OCI-LY3 (cell line): ENCODE measurements at regions not wholly inside any gene's neighbourhood (a gene's known extent, or its start where the extent isn't known, plus 50 kb on each side); places are given as distances from the start of the nearest gene placed in this dataset.

ENCODE experiments used
- EZH2phosphoT487 ChIP-seq: fragments of 200-600 bp; shearing (Covaris generic); IDR thresholded peaks from 2 replicates; pipeline ENCODE4 v1.6.1; 2018; ENCODE audit warnings: antibody characterized with exemption, mixed run types, low read depth
- TF ChIP-seq, protein P1 (sequence below): fragments of 200-600, 300-600 bp; sonication (generic); IDR thresholded peaks from 2 replicates; pipeline ENCODE4 v1.5.1; 2014; ENCODE audit warnings: antibody characterized with exemption, low read length, low read depth

DNA sequence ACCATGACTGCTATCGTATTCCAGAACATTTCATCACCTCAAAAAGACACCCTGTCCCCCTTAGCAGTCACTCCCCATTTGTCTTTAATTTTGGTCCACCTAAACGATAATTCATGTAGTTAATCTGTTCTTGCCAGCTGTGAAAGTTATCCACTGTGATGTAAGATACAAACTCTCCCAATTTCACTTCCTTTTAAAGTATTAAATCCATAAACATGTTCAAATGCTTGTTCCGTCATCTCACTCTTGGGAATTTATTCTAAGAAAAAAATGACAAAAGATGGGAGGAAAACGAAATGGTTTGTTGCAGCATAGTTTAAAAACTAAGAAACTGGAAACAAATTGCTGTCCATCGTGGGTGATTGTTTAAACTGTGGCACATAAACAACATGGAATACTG lies 53.7 kb upstream of the IRF2 start:
- TF ChIP-seq, protein P1, sequence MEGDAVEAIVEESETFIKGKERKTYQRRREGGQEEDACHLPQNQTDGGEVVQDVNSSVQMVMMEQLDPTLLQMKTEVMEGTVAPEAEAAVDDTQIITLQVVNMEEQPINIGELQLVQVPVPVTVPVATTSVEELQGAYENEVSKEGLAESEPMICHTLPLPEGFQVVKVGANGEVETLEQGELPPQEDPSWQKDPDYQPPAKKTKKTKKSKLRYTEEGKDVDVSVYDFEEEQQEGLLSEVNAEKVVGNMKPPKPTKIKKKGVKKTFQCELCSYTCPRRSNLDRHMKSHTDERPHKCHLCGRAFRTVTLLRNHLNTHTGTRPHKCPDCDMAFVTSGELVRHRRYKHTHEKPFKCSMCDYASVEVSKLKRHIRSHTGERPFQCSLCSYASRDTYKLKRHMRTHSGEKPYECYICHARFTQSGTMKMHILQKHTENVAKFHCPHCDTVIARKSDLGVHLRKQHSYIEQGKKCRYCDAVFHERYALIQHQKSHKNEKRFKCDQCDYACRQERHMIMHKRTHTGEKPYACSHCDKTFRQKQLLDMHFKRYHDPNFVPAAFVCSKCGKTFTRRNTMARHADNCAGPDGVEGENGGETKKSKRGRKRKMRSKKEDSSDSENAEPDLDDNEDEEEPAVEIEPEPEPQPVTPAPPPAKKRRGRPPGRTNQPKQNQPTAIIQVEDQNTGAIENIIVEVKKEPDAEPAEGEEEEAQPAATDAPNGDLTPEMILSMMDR = no peak
- no peak for TF ChIP-seq EZH2phosphoT487
